HCT116 (cell line): ENCODE measurements at regions not wholly inside any gene's neighbourhood (a gene's known extent, or its start where the extent isn't known, plus 50 kb on each side); places are given as distances from the start of the nearest gene placed in this dataset.

Experiments
- ATAC-seq: fragments of 200-7000 bp; cut with Tn5 transposase; 2 replicates; pipeline ENCODE4 v1.9.1; 2020; ENCODE audit warnings: mild to moderate bottlenecking, moderate library complexity
- BruUV-seq: library from RNA; stranded (reverse); fragments of 400-500 nt; replicated peaks from 2 replicates; lab custom pipeline; 2021; lab: Mats Ljungman, UMichigan
- CTCF ChIA-PET: fragments of 300-600 bp; sonication (Branson Sonifier 250); formaldehyde crosslinking; loops from one replicate; lab custom pipeline; 2021; ENCODE audit warnings: antibody characterized with exemption; lab: Charles Lee
- POLR2A ChIA-PET: fragments of 300-600, 350-600 bp; sonication (Branson Sonifier 250); formaldehyde crosslinking; loops from one replicate; lab custom pipeline; 2021; ENCODE audit warnings: antibody characterized with exemption; lab: Charles Lee
- RAD21 ChIA-PET, 2 experiments: fragments of 300-600 bp; sonication (Branson Sonifier 250); formaldehyde crosslinking; loops; one replicate each; lab custom pipeline; 2023; ENCODE audit warnings: low total read pairs in 2 of 2; ENCODE audit not compliant: uncharacterized antibody in 2 of 2, unreplicated experiment in 2 of 2, low non-redundant PET in 1 of 2; lab: Charles Lee
- DNase-seq: peaks from one replicate; pipeline ENCODE4 v3.0.0-alpha.2; 2010; ENCODE audit warnings: low read depth, low spot score
- H2AFZ ChIP-seq: fragments of 200-600 bp; shearing (Covaris generic), sonication (generic); 2 replicates; pipeline ENCODE4 v1.6.1; 2017; ENCODE audit warnings: low read depth, mixed run types, mixed read lengths, antibody characterized with exemption, low read length; ENCODE audit not compliant: poor library complexity, severe bottlenecking
- H3K27ac ChIP-seq: 2 replicates; pipeline ENCODE4 v1.5.1; 2012; ENCODE audit warnings: low read depth, low read length
- H3K27me3 ChIP-seq: fragments of 200-600 bp; sonication (generic); 2 replicates; pipeline ENCODE4 v1.6.1; 2016; ENCODE audit warnings: mixed run types, low read length, mixed read lengths; ENCODE audit not compliant: insufficient read depth
- H3K36me3 ChIP-seq, 2 experiments: fragments of 200-500 bp in 1 of 2; fragments of 200-600 bp in 1 of 2; sonication (Bioruptor generic) in 1 of 2; sonication (generic) in 1 of 2; 2 replicates each; pipeline versions ENCODE4 v1.5.1 to v1.6.1; 2014 to 2016; ENCODE audit warnings: low read length in 2 of 2, inconsistent platforms in 1 of 2, mixed read lengths in 1 of 2, mixed run types in 1 of 2; ENCODE audit not compliant: insufficient read depth in 2 of 2, control insufficient read depth in 1 of 2
- H3K4me1 ChIP-seq, 2 experiments: fragments of 200-600 bp in 1 of 2; sonication (generic) in 1 of 2; 2 replicates each; pipeline versions ENCODE4 v1.5.1 to v1.6.1; 2012 to 2017; ENCODE audit warnings: low read length in 2 of 2, inconsistent platforms in 1 of 2, mild to moderate bottlenecking in 1 of 2, mixed read lengths in 1 of 2, mixed run types in 1 of 2, moderate library complexity in 1 of 2; ENCODE audit not compliant: insufficient read depth in 2 of 2, control insufficient read depth in 1 of 2
- H3K4me2 ChIP-seq: fragments of 200-600 bp; sonication (generic); 2 replicates; pipeline ENCODE4 v1.6.1; 2017; ENCODE audit warnings: mixed run types, low read length, mixed read lengths
- H3K4me3 ChIP-seq, 2 experiments: fragments of 200-600 bp in 1 of 2; sonication (generic) in 1 of 2; replicated peaks in 1 of 2; 2 replicates each; pipeline ENCODE4 v1.5.1; 2011 to 2016; ENCODE audit warnings: low read length in 2 of 2, control low read depth in 1 of 2, low read depth in 1 of 2, mild to moderate bottlenecking in 1 of 2, mixed read lengths in 1 of 2, mixed run types in 1 of 2
- H3K79me2 ChIP-seq: fragments of 200-600 bp; sonication (generic); 2 replicates; pipeline ENCODE4 v1.6.1; 2017; ENCODE audit warnings: mild to moderate bottlenecking, mixed run types, low read length, moderate library complexity, mixed read lengths; ENCODE audit not compliant: insufficient read depth
- H3K9ac ChIP-seq: fragments of 200-600 bp; sonication (generic); 2 replicates; pipeline ENCODE4 v1.6.1; 2016; ENCODE audit warnings: low read length, mixed read lengths
- H3K9me2 ChIP-seq: fragments of 200-600 bp; sonication (generic), shearing (Covaris generic); 2 replicates; pipeline ENCODE4 v1.6.1; 2017; ENCODE audit warnings: mixed run types, mild to moderate bottlenecking, moderate library complexity; ENCODE audit not compliant: insufficient read depth
- H3K9me3 ChIP-seq, 2 experiments: fragments of 200-500 bp in 1 of 2; fragments of 200-600 bp in 1 of 2; sonication (Bioruptor generic) in 1 of 2; sonication (generic) in 1 of 2; 2 replicates each; pipeline ENCODE4 v1.6.1; 2014 to 2017; ENCODE audit warnings: low read length in 2 of 2, mixed read lengths in 2 of 2, inconsistent platforms in 1 of 2, low read depth in 1 of 2, mild to moderate bottlenecking in 1 of 2, mixed run types in 1 of 2, moderate library complexity in 1 of 2; ENCODE audit not compliant: control insufficient read depth in 1 of 2, insufficient read depth in 1 of 2
- H4K20me1 ChIP-seq: fragments of 200-600 bp; sonication (generic), shearing (Covaris generic); 2 replicates; pipeline ENCODE4 v1.6.1; 2017; ENCODE audit warnings: mixed run types, mild to moderate bottlenecking, moderate library complexity; ENCODE audit not compliant: insufficient read depth
- EZH2 ChIP-seq: fragments of 200-600 bp; sonication (generic); IDR thresholded peaks from 2 replicates; pipeline ENCODE4 v1.6.1; 2017; ENCODE audit warnings: antibody characterized with exemption, mixed run types
- MAX ChIP-seq: IDR thresholded peaks from 2 replicates; pipeline ENCODE4 v1.6.1; 2012
- RAD21 ChIP-seq: IDR thresholded peaks from 2 replicates; pipeline ENCODE4 v1.6.1; 2012; ENCODE audit warnings: low read depth, mild to moderate bottlenecking
- SP1 ChIP-seq: IDR thresholded peaks from 2 replicates; pipeline ENCODE4 v1.6.1; 2012; ENCODE audit warnings: low read depth
- SRF ChIP-seq: IDR thresholded peaks from 2 replicates; pipeline ENCODE4 v1.6.1; 2012; ENCODE audit warnings: low read depth
- TCF7L2 ChIP-seq: IDR thresholded peaks from 2 replicates; pipeline ENCODE4 v1.7.0; 2011; ENCODE audit warnings: borderline replicate concordance, inconsistent platforms; ENCODE audit not compliant: insufficient read depth, insufficient read length; ENCODE audit errors: extremely low read depth
- ZBTB33 ChIP-seq: IDR thresholded peaks from 2 replicates; pipeline ENCODE4 v1.6.1; 2011; ENCODE audit warnings: mild to moderate bottlenecking, low read length, moderate library complexity; ENCODE audit not compliant: insufficient replicate concordance; ENCODE audit errors: extremely low read depth
- ZNF274 ChIP-seq: fragments of 200-500 bp; sonication (Bioruptor generic); IDR thresholded peaks from 2 replicates; pipeline ENCODE4 v1.6.1; 2014; ENCODE audit warnings: mild to moderate bottlenecking, low read depth, low read length, inconsistent platforms
- intact Hi-C: fragments of 100-400 bp; cut with micrococcal nuclease; formaldehyde crosslinking; loops from 2 replicates; pipeline ENCODE4 v1.10.0; 2022
- TF ChIP-seq, protein P1 (sequence below), 3 experiments: fragments of 200-600 bp in 1 of 3; sonication (generic) in 1 of 3; IDR thresholded peaks in 2 of 3; conservative IDR thresholded peaks in 1 of 3; 2 replicates each; pipeline ENCODE4 v1.5.1; 2012 to 2017; ENCODE audit warnings: low read depth in 2 of 3, low read length in 2 of 3, antibody characterized with exemption in 1 of 3, borderline replicate concordance in 1 of 3, control low read depth in 1 of 3, mild to moderate bottlenecking in 1 of 3, mixed read lengths in 1 of 3, mixed run types in 1 of 3, moderate library complexity in 1 of 3; ENCODE audit not compliant: insufficient read depth in 1 of 3
- TF ChIP-seq, protein P2 (sequence below): IDR thresholded peaks from 2 replicates; pipeline ENCODE4 v1.6.1; 2012

GRCh38 chr7:69232445-69233376 is 365.6 kb upstream of the AUTS2 start:
- Histone ChIP-seq H3K4me2 (no peak overlapping the region), H2AFZ (no peak overlapping the region), H3K27me3 (no peaks in the 10 kb centered on the region), H3K9me2 (no peaks in the 10 kb centered on the region), H4K20me1 (no peaks in the 10 kb centered on the region), H3K4me1 (no peaks in the 10 kb centered on the region), H3K4me3 (no peak overlapping the region), H3K27ac (no peak overlapping the region), H3K36me3 (no peaks in the 10 kb centered on the region), H3K79me2 (no peaks in the 10 kb centered on the region), H3K9me3 (peaks cover 0 to 10% of the 10 kb centered on the region in 2 experiments; a peak in 1 of 4 replicates), H3K9ac (no peak overlapping the region)
- no peak for TF ChIP-seq MAX
- TF ChIP-seq ZBTB33: no peak
- no TSS peak for BruUV-seq
- CTCF ChIA-PET: no interaction called here
- RAD21 ChIA-PET: no interaction called here
- no peak for ATAC-seq
- intact Hi-C loops: no loop called here
- POLR2A ChIA-PET: no interaction called here
- DNase-seq: no peak

DNA sequence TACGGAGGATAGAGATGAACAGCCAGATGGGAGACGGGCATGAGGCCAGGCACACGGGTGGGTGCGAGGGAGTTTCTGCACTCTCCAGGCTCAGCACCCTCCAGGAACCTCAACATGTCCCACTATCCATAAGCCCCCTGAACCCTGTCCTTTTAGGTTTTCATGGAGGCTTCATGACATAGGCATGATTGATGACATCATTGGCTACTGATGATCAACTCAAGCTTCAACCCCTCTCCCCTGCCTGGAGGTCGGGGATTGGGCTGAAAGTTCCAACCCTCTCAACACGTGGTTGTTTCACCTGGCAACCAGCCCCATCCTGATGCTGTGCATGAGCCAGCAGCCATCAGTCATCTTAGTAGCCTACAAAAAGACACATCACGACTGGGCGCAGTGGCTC is 360.7 kb upstream of the AUTS2 start:
- Histone ChIP-seq H3K9me3 (peaks cover 3 to 15% of the 10 kb centered on the region in 2 experiments; a peak in 1 of 4 replicates), H3K4me3 (no peak overlapping the region), H3K4me2 (no peak overlapping the region), H3K4me1 (no peaks in the 10 kb centered on the region), H2AFZ (no peak overlapping the region), H3K9me2 (no peaks in the 10 kb centered on the region), H3K9ac (no peak overlapping the region), H3K36me3 (no peaks in the 10 kb centered on the region), H4K20me1 (no peaks in the 10 kb centered on the region), H3K27me3 (no peaks in the 10 kb centered on the region), H3K27ac (no peak overlapping the region), H3K79me2 (no peaks in the 10 kb centered on the region)
- RAD21 ChIA-PET: no interaction called here
- no peak for ATAC-seq
- POLR2A ChIA-PET: no interaction called here
- no peak for DNase-seq
- intact Hi-C loops: no loop called here
- CTCF ChIA-PET: no interaction called here
- BruUV-seq: no TSS peak
- TF ChIP-seq TCF7L2: no peak
- no peak for TF ChIP-seq ZNF274
- no peak for TF ChIP-seq EZH2
- no peak for TF ChIP-seq SRF
- TF ChIP-seq, protein P1, sequence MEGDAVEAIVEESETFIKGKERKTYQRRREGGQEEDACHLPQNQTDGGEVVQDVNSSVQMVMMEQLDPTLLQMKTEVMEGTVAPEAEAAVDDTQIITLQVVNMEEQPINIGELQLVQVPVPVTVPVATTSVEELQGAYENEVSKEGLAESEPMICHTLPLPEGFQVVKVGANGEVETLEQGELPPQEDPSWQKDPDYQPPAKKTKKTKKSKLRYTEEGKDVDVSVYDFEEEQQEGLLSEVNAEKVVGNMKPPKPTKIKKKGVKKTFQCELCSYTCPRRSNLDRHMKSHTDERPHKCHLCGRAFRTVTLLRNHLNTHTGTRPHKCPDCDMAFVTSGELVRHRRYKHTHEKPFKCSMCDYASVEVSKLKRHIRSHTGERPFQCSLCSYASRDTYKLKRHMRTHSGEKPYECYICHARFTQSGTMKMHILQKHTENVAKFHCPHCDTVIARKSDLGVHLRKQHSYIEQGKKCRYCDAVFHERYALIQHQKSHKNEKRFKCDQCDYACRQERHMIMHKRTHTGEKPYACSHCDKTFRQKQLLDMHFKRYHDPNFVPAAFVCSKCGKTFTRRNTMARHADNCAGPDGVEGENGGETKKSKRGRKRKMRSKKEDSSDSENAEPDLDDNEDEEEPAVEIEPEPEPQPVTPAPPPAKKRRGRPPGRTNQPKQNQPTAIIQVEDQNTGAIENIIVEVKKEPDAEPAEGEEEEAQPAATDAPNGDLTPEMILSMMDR (IDR thresholded peaks at IDR 0.05 in 2 of 3, conservative IDR thresholded peaks at IDR 0.05 in 1 of 3; ENCODE audit: borderline replicate concordance in 1 of 3, insufficient read depth in 1 of 3, low read depth in 2 of 3, low read length in 2 of 3): no peak
- no peak for TF ChIP-seq MAX
- TF ChIP-seq, protein P2, sequence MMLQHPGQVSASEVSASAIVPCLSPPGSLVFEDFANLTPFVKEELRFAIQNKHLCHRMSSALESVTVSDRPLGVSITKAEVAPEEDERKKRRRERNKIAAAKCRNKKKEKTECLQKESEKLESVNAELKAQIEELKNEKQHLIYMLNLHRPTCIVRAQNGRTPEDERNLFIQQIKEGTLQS: no peak
- no peak for TF ChIP-seq RAD21
- TF ChIP-seq SP1: no peak
